Astrocyte of the spinal cord (primary cell): ENCODE measurements at regions not wholly inside any gene's neighbourhood (a gene's known extent, or its start where the extent isn't known, plus 50 kb on each side); places are given as distances from the start of the nearest gene placed in this dataset.

Experiments used
- DNase-seq: peaks from one replicate; pipeline ENCODE4 v3.0.0; 2011; ENCODE audit warnings: low read depth, low spot score
- H3K4me3 ChIP-seq: 2 replicates; pipeline ENCODE4 v1.5.1; 2011; ENCODE audit warnings: low read depth, mild to moderate bottlenecking, low read length, moderate library complexity
- in situ Hi-C: cut with HindIII; loops from 2 replicates; pipeline ENCODE4 v1.10.0; 2017; ENCODE audit warnings: low sequenced_read_pairs
- TF ChIP-seq, protein P1 (sequence below): IDR thresholded peaks from 2 replicates; pipeline ENCODE4 v1.5.1; 2012; ENCODE audit warnings: low read depth, mild to moderate bottlenecking, low read length, inconsistent platforms

DNA sequence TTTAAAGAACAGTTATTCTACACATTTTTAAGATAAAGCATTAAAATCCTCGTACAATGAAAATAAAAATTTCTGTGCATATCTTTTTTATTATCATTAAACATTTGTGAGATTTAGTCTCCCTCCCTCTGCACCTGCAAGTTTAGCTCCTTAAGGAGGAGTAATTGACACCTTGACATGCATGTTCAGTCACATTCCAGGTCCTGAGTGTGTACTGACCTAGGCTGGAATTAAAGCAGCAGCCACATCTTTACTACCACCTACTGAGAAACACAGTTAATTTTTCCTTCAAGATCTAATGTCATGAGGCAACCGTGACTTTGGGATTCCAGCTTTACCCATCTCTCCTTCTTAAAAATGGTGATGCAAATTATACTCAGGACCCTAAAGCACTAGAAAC is 123.1 kb upstream of the FREM2 start:
- in situ Hi-C loops = no loop called here
- DNase-seq = no peak
- no peak overlapping the region for H3K4me3 ChIP-seq
- TF ChIP-seq, protein P1, sequence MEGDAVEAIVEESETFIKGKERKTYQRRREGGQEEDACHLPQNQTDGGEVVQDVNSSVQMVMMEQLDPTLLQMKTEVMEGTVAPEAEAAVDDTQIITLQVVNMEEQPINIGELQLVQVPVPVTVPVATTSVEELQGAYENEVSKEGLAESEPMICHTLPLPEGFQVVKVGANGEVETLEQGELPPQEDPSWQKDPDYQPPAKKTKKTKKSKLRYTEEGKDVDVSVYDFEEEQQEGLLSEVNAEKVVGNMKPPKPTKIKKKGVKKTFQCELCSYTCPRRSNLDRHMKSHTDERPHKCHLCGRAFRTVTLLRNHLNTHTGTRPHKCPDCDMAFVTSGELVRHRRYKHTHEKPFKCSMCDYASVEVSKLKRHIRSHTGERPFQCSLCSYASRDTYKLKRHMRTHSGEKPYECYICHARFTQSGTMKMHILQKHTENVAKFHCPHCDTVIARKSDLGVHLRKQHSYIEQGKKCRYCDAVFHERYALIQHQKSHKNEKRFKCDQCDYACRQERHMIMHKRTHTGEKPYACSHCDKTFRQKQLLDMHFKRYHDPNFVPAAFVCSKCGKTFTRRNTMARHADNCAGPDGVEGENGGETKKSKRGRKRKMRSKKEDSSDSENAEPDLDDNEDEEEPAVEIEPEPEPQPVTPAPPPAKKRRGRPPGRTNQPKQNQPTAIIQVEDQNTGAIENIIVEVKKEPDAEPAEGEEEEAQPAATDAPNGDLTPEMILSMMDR = no peak

GRCh38 chr13:38564256-38565150 is 122.4 kb upstream of the FREM2 start:
- TF ChIP-seq, protein P1 = no peak
- DNase-seq = no peak
- in situ Hi-C loops = no loop called here
- H3K4me3 ChIP-seq = no peak overlapping the region

DNA sequence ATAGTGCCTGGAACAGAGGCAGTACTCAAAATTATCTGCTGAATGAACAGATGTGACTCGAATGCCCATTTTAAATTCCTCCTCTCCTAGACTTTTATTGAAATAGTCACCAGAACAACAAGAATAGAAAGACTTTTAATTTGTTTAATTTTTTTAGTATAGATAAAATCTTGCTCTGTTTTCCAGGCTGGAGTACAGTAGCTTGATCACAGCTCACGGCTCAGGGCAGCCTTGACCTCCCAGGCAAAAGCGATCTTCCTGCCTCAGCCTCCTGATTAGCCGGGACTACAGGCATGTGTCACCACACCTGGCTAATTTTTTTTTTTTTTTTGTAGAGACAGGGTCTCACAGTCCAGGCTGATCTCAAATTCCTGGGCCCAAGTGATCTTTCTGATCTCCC is 120.9 kb upstream of the FREM2 start:
- in situ Hi-C loops = no loop called here
- no peak for DNase-seq

DNA sequence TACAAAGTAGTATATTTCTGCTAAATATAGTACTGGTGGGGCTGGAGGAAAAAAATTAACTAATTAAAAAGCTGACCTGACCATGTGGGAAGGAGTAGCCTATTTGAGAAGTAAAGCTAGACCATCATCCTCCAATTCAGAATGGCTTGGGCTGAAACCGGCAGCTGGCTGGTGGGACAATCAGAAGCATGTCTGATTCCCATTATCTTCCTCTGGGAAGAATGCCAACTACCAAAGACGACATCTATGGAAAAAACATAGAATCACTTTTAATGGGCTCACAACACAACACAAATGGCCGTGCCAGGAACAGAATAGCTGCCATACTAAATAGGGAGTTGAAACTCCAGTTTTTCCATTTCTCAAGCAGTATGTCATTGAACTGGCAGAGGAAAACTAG is 120.4 kb upstream of the FREM2 start:
- in situ Hi-C loops = no loop called here

More for the DNA sequence above, 120.9 kb upstream of the FREM2 start:
- TF ChIP-seq, protein P1 = no peak
- no peak overlapping the region for H3K4me3 ChIP-seq

DNA sequence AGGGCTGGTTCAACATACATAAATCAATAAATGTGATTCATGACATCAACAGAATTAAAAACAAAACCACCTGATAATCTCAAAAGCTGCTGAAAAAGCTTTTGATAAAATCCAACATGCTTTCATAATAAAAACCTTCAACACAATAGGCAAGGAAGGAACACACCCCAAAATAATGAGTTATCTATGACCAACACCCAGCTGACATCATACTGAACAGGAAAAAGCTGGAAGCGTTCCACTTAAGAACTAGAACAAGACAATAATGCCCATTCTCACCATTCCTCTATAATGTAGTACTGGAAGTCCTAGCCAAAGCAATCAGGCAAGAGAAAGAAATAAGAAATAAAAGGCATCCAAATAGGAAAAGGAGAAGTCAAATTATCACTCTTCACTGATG is 116.2 kb upstream of the FREM2 start:
- TF ChIP-seq, protein P1 = no peak
- DNase-seq = no peak
- no peak overlapping the region for H3K4me3 ChIP-seq
- in situ Hi-C loops = no loop called here

More for the DNA sequence above, 120.4 kb upstream of the FREM2 start:
- no peak overlapping the region for H3K4me3 ChIP-seq
- TF ChIP-seq, protein P1 = no peak
- no peak for DNase-seq

DNA sequence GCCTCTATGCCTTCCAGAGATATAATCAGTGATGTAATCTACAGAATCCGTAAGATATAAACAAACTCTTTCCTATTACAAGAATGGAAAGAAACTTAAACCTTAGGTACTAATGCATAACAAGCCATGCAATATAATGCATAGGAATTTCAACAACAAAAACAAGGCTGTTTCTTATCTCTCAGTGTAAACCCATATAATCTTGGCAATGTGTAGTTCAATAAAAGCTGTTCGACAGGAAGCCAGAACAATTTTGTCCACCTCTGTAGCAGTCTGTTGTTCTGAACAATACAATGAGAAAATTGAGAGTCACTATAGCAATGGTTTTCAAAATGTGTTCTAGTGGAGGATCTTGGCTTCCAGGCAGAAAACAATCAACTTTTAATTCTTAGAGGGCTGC is 111.5 kb upstream of the FREM2 start:
- DNase-seq = no peak
- no peak overlapping the region for H3K4me3 ChIP-seq
- in situ Hi-C loops = no loop called here
- TF ChIP-seq, protein P1 = no peak
